ENCODE measurements at regions not wholly inside any gene's neighbourhood (a gene's known extent, or its start where the extent isn't known, plus 50 kb on each side); places are given as distances from the start of the nearest gene placed in this dataset.

DNA sequence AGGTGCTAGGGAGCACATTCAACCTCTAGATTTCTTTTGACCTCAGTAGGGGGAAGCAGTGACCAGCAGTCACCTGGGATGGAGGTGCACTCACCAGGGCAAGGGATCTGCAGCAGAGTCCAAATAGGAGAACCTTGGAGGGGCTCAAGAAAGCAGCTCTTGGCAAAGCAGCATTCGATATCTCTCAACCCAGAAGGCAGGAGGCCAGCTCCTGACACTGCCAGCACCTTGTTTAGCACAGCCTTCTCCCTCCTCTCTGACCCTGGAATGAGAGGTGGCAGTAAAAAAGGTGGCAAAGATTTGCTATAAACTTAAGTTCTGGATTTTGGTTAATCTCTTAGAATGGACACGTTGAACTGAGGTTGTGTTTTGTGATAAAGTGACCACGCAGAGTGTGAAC lies 107.9 kb downstream of the AQP9 start:
- TF ChIP-seq ZFP3 (CRISPR knock-in tag; IDR thresholded peaks at IDR 0.05): no peak
- TF ChIP-seq, protein P1, sequence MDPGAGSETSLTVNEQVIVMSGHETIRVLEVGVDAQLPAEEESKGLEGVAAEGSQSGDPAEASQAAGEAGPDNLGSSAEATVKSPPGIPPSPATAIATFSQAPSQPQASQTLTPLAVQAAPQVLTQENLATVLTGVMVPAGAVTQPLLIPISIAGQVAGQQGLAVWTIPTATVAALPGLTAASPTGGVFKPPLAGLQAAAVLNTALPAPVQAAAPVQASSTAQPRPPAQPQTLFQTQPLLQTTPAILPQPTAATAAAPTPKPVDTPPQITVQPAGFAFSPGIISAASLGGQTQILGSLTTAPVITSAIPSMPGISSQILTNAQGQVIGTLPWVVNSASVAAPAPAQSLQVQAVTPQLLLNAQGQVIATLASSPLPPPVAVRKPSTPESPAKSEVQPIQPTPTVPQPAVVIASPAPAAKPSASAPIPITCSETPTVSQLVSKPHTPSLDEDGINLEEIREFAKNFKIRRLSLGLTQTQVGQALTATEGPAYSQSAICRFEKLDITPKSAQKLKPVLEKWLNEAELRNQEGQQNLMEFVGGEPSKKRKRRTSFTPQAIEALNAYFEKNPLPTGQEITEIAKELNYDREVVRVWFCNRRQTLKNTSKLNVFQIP (CRISPR knock-in tag; IDR thresholded peaks at IDR 0.05; ENCODE audit: borderline replicate concordance, low read depth): no peak
- TF ChIP-seq ZNF565 (CRISPR knock-in tag; conservative IDR thresholded peaks at IDR 0.05; ENCODE audit: low read depth): no peak
- no peak for TF ChIP-seq SNAI2 (CRISPR knock-in tag; IDR thresholded peaks at IDR 0.05)
- TF ChIP-seq, protein P2, sequence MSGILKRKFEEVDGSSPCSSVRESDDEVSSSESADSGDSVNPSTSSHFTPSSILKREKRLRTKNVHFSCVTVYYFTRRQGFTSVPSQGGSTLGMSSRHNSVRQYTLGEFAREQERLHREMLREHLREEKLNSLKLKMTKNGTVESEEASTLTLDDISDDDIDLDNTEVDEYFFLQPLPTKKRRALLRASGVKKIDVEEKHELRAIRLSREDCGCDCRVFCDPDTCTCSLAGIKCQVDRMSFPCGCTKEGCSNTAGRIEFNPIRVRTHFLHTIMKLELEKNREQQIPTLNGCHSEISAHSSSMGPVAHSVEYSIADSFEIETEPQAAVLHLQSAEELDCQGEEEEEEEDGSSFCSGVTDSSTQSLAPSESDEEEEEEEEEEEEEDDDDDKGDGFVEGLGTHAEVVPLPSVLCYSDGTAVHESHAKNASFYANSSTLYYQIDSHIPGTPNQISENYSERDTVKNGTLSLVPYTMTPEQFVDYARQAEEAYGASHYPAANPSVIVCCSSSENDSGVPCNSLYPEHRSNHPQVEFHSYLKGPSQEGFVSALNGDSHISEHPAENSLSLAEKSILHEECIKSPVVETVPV (CRISPR knock-in tag; IDR thresholded peaks at IDR 0.05): no peak
